Fibroblast of gingiva (primary cell): ENCODE measurements at regions not wholly inside any gene's neighbourhood (a gene's known extent, or its start where the extent isn't known, plus 50 kb on each side); places are given as distances from the start of the nearest gene placed in this dataset.

Source experiments
- DNase-seq: peaks from one replicate; pipeline ENCODE4 v3.0.0-alpha.2; 2011; ENCODE audit warnings: low read depth

GRCh38 chr7:46755120-46756034 is 826.5 kb downstream of the TNS3 start:
- no peak for DNase-seq

- peak; percentile 24 for DNase-seq
Observed at GRCh38 chr7:46754140-46754720, 827.7 kb downstream of the TNS3 start.

- no peak for DNase-seq
Observed at GRCh38 chr7:46753662-46754061, 828.2 kb downstream of the TNS3 start.

GRCh38 chr7:46752881-46753366 is 829.0 kb downstream of the TNS3 start:
- peak; percentile 57 for DNase-seq

GRCh38 chr7:46751927-46752723 is 829.8 kb downstream of the TNS3 start:
- DNase-seq, result peak; percentile 47

- no peak for DNase-seq
Observed at GRCh38 chr7:46751471-46751870, 830.4 kb upstream of the IGFBP3 start.

- no peak for DNase-seq
Observed at GRCh38 chr7:46750321-46750865, 829.3 kb upstream of the IGFBP3 start.

- no peak for DNase-seq
Observed at GRCh38 chr7:46747869-46748576, 827.0 kb upstream of the IGFBP3 start.

- no peak for DNase-seq
Observed at GRCh38 chr7:46746695-46747687, 825.9 kb upstream of the IGFBP3 start.

GRCh38 chr7:46745707-46746090 is 824.6 kb upstream of the IGFBP3 start:
- no peak for DNase-seq

- DNase-seq, result no peak
Observed at GRCh38 chr7:46744957-46745706, 824.1 kb upstream of the IGFBP3 start.

- no peak for DNase-seq
Observed at GRCh38 chr7:46742601-46743000, 821.5 kb upstream of the IGFBP3 start.

- no peak for DNase-seq
Observed at GRCh38 chr7:46741938-46742540, 821.0 kb upstream of the IGFBP3 start.

- no peak for DNase-seq
Observed at GRCh38 chr7:46741181-46741580, 820.1 kb upstream of the IGFBP3 start.

- no peak for DNase-seq
Observed at GRCh38 chr7:46739518-46740234, 818.6 kb upstream of the IGFBP3 start.

- DNase-seq, result no peak
Observed at GRCh38 chr7:46738796-46739195, 817.7 kb upstream of the IGFBP3 start.

GRCh38 chr7:46738165-46738564 is 817.1 kb upstream of the IGFBP3 start:
- no peak for DNase-seq

- DNase-seq, result no peak
Observed at GRCh38 chr7:46725838-46726237, 804.8 kb upstream of the IGFBP3 start.

GRCh38 chr7:46725136-46725535 is 804.1 kb upstream of the IGFBP3 start:
- no peak for DNase-seq
